GM21381 (cell line): ENCODE measurements at regions not wholly inside any gene's neighbourhood (a gene's known extent, or its start where the extent isn't known, plus 50 kb on each side); places are given as distances from the start of the nearest gene placed in this dataset.
"Not testable (repeated sequence)": the region's sequence is repeated elsewhere in the genome, so short reads cannot be mapped to it uniquely, and the experiment has no call there.

Experiments used
- ATAC-seq: cut with Tn5 transposase; IDR thresholded peaks from one replicate; pipeline ENCODE4 v1.9.1; 2021; ENCODE audit warnings: mild to moderate bottlenecking, moderate library complexity; ENCODE audit not compliant: unreplicated experiment

DNA sequence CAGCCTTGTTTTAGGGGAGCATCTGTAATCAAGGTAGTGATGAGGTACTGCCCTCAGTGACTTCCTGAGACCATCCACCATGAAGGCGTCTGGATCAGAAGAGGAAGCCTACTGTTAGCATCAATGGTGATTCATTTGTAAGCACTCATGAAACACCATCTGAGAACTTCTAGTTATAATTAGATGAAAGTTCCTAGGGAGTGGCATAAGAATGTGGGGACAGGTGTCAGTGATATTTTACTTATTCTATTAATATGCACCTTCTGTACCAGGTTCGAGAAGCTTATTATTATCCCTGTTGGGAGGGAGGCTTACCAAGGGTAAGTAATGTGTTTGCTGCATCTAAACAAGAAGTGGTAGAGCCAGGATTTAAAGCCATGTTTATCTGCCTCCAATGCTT is 295.8 kb upstream of the TBL1XR1 start:
- no peak for ATAC-seq

DNA sequence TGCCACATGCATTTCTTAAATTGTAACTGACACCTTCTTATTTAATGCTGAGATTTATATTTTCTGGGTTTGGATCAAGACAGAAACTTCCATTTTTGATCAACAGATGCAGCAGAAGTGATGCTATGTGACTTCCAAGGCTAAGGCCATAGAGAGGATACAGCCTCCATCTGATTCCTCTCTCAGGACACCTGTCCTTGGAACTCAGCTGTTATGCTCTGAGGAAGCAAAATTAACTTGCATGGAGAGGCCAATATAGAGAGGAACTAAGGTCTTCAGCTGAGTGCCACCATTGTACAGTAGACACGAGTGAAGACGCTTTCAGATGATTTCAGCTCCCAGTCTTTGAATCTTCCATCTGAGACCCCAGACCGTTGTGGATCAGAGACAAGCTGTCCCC is 296.9 kb upstream of the TBL1XR1 start:
- no peak for ATAC-seq

DNA sequence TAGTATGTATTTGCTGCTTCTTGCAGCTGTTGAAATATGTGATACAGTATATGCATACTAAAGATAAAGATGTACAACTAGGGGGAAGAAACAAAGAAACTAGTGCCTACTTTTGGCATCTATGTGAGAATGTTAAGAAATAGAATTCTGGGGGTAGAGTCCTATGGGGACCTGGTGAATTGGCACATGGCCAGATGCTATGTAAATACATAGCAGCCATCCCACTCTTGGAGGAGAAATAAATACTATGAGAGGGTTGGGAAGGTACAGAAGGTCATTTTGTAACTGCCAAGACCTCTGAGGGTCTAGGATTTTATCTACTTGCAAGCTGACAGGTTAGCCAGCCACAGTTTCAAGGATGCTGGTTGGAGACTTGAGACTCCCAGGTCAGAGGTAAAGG is 298.3 kb upstream of the TBL1XR1 start:
- ATAC-seq: no peak

DNA sequence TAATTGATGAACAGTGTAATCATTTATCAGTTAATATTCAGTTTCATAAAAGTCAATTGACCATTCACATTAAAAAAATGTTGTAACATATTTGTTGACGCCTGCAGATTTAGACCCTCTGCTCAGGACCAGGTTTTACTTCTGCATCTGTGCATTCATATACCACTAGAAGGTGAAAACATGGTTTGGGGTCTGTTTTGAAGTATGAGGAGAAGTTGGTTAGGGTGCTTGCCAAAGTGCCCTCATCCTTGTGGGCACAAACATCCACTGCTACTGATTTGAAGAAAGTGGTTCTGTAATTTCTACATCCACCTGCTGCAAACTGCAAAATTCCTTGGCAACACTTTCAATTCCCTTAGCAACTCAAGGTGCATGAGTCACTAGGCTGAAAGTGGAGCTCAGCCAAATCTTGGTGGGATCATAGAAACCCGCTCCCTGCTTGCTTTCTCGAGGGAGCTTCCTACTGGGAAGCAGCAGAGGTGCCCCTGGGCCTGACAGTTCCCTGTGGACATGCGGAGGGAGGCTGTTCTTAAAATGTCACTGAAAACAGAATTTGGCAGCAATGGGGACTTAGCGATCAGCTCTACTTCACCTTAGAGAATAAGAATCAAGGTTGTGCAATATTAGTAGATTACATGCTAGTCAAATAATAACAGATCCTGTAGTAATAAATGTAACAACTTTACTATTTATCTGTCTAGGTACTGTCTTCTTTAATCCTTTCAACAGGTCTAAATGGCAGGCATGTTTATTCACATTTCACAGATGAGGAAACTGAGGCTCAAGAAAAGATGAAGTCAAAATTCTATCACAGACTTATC is 301.0 kb upstream of the TBL1XR1 start:
- ATAC-seq: no peak

DNA sequence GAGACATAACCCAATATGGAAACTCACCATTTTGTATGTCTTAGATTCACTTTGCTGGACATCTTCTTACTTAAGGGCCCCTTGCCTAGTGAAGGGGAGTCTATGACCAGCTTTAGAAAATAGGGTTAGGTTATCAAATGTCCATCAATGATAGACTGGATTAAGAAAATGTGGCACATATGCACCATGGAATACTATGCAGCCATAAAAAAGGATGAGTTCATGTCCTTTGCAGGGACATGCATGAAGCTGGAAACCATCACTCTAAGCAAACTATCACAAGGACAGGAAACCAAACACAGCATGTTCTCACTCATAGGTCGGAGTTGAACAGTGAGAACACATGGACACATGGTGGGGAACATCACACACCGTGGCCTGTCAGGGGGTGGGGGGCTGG is 301.8 kb upstream of the TBL1XR1 start:
- ATAC-seq: not testable (repeated sequence)

DNA sequence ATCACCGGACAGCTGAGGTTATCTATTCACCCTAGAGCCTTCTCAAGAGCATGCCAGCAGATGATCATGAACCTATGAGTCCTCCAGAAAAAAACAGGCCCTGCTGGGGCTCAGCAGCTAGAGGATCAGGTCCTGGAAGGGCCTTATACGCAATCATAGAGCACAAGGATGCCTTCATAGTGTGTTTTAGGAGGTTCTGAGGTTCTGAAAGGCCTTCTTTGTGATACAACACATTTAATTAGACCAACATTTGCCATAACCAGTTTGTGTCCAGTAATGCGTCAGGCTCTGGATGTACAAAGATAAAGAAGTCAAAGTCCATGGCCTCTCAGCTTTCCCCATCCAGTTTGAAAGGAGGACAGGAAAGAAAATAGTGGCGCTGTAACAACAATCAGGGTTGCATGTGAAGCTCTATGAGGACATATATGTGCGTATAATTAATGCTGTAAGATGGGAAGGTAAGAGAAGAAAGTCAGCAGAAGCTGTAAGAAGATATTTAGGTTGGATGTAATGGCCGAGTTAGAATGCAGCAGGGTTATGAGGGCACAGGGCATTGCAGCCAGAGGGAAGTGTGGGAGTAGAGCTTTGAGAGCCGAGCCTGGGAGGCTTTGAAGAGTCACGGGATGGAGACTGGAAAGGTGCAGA is 302.6 kb upstream of the TBL1XR1 start:
- no peak for ATAC-seq

DNA sequence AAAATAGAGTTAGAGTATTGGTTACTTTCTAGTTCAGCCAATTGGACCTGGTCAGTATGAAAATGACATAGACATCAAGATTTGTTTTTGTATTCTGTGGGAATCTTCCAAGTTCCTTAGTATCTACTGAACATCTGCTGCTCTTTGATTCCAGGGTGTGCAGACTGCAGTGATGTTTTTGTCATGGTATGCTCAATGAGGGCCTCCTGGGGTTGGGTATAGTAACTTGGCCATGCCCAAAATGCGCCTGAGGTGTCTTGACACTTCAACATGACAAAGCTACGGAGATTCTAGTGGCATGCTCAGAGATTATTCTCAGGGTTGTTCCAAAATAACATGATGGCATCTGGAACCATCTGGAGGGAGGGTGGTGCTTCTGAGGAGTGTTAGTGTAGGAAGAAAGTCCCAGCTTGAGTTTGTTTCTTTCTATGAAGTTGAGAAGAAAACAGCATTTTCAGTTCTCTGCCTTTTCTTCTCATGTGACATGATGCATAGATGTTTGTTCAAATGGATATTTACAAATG is 313.5 kb upstream of the TBL1XR1 start:
- ATAC-seq: no peak

DNA sequence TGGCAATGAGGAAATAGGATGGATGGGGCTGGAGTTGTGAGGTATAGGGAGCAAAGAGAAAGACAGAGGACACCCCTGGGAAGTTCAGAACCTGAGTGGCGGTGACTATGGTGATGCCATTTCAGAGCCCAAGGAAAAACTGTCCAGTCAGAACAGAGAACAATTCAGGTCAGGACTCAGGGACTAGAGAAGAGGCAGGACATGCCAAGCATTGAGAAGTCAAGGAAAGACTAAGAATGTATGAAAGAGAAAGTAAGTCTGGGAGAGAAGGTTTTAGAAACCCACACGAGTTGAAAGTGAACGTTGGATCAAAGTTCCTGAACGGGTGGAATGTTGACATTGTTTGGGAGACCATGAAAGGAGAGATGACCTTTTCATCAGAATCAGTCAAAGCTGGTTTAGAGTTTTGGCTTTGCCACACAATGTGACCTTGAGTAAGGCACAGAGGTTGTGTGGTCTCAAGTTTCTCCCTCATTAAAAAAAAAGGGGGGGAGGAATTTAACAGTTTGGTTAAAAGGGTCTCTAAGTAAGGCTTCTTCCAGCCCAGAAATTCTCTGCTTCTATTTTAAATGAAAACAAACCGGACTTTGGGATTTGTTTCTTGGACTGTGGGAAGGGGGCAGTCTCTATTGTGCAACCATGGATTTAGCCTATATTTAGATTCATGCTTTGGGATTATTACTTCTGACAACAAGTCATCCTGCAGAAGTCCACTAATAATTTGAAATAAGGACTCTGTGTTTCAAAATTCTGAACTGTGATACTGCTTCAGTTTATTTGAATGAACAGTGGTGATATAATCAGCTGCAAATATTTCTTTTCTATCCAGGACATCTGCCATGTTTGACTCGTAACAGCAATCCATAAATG is 315.9 kb upstream of the TBL1XR1 start:
- ATAC-seq: no peak

DNA sequence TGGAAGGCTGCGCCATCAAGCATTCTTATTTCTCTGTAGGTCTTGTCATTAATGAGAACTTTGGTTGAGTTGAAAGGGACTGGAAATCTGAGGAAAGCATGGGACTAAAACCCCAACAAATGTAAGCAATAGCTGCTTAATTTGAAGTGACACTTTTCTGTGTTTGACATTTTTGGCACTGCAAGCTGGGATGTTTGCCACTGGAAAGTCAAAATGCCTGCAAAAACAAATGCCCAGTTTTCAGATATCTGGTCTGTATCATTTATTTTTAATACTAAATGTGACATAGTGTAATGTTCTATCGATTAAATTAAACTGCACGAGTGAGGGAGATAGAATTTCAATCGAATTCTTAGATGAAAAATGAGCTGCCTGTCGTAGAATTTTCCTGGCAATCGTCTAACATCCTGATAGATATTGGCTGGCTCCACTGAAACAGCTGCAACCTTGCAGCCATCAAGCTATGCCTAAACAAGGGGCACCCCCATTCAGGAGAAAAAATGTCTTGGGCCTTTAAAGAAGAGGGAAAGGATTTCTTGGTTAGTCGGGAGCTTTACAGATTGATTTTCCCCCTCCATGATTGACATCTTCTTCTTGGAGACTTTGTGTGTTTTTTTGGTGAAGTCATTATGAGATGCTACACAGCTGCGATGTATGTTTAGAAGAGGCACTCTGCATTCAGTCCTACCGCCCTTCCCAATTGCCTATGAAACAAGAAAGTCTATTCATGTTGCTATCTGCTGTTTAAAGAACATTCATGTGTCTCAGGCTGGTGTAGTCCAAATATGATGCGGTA is 316.7 kb upstream of the TBL1XR1 start:
- no peak for ATAC-seq

DNA sequence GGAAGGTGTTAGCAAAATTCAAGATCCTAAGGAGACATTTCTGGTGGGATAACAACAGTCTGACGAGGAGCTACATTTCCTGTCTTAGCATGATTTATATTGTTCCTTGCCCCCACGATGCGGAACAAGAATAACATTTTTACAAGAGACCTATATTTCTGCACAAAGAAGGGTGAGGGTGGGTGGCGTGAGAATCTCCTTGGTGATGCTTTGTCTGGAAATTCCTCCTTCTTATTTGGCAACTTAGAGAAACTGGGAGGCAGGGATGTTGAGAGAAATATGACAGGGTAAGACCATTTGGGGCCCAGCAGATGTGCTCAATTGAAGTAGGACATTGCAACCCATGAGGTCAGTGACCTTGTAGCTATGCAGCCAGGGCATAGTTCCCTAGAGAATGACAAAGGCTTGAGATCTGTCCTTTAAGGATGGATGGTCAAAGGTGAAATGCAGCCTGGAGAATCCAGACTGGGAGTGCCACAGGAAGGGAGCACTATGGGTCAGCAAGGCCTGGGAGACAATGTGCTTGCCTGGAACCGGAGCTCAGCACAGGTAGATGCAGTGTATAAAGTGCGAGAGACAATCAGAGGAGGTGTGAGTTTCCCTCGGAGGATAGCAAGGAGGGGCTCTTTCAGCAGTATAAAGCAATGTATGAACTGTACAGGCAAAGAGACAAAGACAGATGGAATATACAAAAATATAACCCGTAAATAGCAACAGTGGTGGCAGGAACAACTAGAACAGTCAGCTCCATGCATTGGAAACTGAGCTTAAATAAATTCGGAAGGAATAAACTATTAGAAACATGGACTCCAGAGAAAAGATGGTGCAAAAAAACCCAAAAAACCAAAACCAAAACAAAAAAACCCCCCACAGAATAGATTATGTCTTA is 317.6 kb upstream of the TBL1XR1 start:
- ATAC-seq: no peak

DNA sequence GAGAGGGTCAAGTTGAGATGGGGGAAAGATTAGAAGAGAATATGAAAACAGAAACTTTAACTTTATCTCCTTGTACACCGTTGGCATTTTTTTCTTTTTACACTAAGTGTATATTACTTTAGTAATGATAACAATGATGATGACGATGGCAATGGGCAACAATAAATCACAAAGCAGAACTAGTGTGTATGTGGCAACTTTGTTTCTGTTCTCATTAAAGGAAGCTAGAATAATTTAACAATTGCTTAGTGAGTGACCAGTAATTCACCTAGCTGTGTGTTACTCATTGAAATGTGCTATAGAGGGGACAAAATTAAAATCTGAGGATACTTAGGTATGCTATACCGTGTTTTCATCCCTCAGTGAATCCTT is 318.5 kb upstream of the TBL1XR1 start:
- no peak for ATAC-seq

DNA sequence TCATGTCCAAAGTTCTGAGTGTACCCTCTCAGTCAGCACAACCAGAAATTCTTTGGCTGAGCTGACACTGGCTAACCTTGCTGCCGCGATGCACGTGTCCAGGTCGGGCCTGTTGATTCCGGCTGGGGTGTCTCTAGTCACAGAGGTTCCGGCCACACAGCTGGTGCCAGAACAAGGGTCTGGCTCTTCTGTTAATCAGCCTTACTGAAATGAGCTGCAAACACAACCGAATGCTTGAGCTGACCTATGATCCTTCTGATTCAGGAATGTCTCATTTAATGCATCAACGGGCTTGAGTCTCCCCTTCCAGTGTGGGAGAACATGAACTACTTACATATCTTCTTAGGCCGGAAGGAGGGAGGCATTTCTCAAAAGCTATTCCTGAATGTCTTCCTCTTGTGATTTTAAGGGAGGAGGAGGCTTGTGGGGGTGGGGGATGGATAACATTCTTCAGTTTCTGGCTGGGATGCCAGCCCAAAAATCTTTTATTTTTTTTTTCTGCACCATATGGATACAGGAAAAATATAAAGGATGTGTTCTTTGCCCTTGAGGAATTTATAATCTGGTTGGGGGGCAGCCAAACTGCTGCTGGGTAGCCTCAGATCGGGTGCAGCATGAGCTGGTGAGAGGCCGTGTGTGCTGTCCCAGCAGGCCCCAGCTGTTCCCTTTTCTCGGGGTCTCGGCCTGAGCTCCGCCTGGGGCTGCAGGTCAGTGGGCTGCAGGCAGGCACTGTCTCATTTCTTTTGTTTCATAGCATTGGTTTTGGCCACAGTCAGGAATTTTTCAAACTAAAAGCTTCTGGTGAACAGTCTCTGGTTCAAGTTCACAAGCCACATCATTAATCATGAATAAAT is 319.1 kb upstream of the TBL1XR1 start:
- no peak for ATAC-seq

DNA sequence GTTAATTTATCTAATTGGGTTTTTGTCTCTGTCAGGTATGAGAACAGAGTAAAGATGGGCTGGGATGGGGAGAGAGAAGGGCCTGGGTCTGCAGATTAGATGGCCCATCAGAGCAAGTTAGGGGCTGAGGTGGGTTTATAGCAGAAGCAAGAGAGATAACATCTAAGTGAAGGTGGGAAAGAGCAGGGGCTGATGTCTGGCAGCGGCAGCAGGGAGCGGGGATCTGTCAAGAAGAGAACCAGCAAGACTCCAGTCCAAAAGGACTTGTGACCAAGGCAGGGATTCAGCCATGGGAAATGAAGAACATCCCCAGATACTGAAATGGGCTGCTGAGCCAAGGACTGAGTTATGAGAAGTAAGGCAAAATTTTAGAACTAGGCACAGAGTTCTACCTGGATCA is 320.6 kb upstream of the TBL1XR1 start:
- ATAC-seq: no peak

DNA sequence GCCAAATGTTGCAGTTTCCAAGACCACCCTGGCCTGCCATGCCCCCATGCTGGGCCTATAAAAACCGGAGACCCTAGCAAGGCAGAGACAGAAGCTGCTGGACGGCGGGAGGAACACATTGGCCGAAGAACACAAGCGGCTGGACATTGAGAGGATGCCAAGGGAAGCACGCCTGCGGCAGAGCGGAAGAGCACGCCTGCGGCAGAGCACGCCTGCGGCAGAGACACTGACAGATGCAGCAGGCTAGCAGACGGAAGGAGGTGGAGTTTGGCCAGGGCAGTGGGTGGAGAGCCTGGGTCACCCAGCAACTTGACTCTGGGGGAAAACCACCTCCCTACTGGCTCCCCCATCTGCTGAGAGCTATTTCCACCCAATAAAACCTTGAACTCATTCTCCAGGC is 322.3 kb upstream of the TBL1XR1 start:
- ATAC-seq: no peak

DNA sequence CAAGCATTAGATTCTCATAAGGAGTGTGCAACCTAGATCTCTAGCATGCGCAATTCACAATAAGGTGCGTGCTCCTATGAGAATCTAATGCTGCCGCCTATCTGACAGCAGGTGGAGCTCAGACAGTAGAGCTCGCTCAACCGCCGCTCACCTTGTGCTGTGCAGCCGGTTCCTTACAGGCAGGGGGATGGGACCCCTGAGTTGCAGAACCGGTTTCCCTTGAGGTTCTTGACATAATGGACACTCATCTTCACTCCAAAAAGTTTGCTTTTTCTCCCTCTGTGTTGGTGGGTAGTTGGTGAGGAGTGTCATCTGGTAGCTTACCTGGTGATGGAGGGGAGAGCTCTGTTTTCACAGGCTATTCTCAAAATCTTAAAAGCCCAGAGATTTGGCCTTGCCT is 324.0 kb upstream of the TBL1XR1 start:
- no peak for ATAC-seq

DNA sequence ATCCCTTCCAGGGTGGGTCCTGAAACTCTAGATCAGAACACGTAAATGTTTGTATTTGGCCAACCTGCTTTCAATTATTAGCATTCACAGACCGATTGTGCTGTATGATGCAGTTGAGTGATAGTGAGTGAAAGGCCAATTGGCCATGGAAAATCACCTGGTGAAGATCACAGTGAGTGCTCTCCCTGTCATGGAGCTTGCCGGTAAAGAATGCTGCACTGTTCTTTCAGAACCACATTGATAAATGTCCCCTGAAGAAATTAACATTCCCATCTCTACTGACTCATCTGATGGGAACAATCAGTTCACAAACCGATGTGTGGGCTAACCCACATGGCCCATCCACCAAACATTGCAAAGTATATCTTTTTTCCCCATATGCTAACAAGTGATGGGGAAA is 324.8 kb upstream of the TBL1XR1 start:
- no peak for ATAC-seq

DNA sequence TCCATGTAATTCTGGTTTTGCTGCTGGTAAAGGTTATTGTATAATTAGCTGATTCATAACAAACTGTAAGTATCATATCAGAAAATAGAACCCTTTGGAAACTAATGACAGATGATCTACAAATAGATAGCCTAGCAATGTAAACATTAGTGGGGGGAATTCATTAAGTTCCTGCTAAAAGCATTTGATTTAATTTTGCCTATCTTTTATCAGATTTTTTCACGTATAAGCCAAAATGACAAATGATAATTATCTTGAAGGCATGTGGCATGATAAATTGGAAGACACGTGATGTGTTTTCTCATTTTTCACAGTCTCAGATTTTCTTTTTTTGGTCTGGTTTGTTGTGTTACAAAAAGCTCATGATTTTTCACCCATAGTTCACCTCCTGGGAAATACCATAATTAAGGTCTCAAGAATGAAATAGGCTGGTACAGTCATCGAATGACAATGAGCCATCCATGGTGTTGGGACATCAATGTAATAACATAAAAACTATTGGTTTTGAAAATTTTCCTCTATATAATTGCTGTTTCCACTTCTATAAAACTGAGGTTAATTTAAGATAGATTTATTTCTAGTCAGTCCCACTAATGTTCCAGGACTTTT is 325.9 kb upstream of the TBL1XR1 start:
- ATAC-seq: no peak

DNA sequence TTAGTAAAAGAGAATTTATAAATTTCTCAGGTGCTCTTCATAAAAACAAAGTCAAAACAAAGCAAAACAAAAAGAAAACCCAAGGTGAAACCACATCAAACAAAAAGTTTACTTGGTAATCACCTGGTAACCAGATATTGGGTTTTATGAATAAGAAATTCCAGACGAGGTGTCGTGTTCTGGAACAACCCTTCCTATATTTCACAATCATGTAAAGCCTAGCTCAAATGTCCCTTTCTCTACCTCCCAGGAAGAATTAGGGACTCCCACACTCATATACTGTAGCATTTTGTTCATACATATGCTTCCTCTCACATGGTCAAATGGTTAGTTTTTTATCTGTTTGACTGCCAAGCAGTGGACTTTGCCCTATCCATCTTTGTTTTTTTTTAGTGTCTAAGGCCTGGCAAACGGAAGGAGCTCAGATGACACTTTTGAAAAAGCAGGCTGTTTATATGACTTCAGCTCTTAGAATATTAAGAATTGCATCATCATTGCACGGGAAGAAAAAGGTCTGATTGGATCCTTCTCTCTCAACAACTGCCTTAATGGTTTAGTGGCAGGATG is 326.7 kb upstream of the TBL1XR1 start:
- no peak for ATAC-seq
